Upper lobe of left lung (tissue), 4 donors: ENCODE measurements at regions not wholly inside any gene's neighbourhood (a gene's known extent, or its start where the extent isn't known, plus 50 kb on each side); places are given as distances from the start of the nearest gene placed in this dataset.

Source experiments
- CTCF ChIP-seq, 6 experiments: fragments of 450-650 bp in 4 of 6; fragments of 200-600 bp in 2 of 6; sonication (generic) in 2 of 6; IDR thresholded peaks; one replicate each; pipeline ENCODE4 v1.5.1; 2016 to 2019; ENCODE audit warnings: antibody characterized with exemption in 6 of 6
- EP300 ChIP-seq, 4 donors: sonication (generic); formaldehyde crosslinking; IDR thresholded peaks; one replicate each; pipeline ENCODE4 v1.5.1; 2017; ENCODE audit warnings: antibody characterized with exemption in 4 of 4, control low read depth in 2 of 4

- TF ChIP-seq CTCF (IDR thresholded peaks at IDR 0.05) (no peak), EP300 (IDR thresholded peaks at IDR 0.05) (no peak)
Measured at GRCh38 chr20:56859039-56859800, 230.1 kb downstream of the TFAP2C start.
